SK-N-SH (cell line): ENCODE measurements at regions not wholly inside any gene's neighbourhood (a gene's known extent, or its start where the extent isn't known, plus 50 kb on each side); places are given as distances from the start of the nearest gene placed in this dataset.

Experiments
- CTCF ChIA-PET: fragments of 300-600, 350-600 bp; formaldehyde crosslinking; extraction: SDS; loops from one replicate; lab custom pipeline; 2021; lab: Yijun Ruan, JAX
- POLR2A ChIA-PET: fragments of 350-600 bp; sonication (Branson Sonifier 250); formaldehyde crosslinking; extraction: SDS; loops from one replicate; lab custom pipeline; 2020; ENCODE audit warnings: antibody characterized with exemption, inconsistent platforms; lab: Yijun Ruan, JAX
- DNase-seq: peaks from one replicate; pipeline ENCODE4 v3.0.0; 2012
- H2AFZ ChIP-seq: fragments of 200-600 bp; sonication (generic); 2 replicates; pipeline ENCODE4 v1.8.1; 2016; ENCODE audit warnings: antibody characterized with exemption, mild to moderate bottlenecking, low read depth
- H3F3A ChIP-seq: fragments of 200-600 bp; sonication (generic); replicated peaks from 2 replicates; pipeline ENCODE3; 2016; ENCODE audit warnings: antibody characterized with exemption, mild to moderate bottlenecking; ENCODE audit not compliant: insufficient read depth
- H3K27ac ChIP-seq, 2 experiments: fragments of 200-500 bp in 1 of 2; fragments of 200-600 bp in 1 of 2; sonication (Bioruptor generic) in 1 of 2; sonication (generic), shearing (Covaris generic) in 1 of 2; 2 replicates each; pipeline versions ENCODE4 v1.5.1 to v1.6.1; 2014 to 2016; ENCODE audit warnings: low read depth in 2 of 2, inconsistent platforms in 1 of 2, low read length in 1 of 2, mild to moderate bottlenecking in 1 of 2, mixed read lengths in 1 of 2
- H3K27me3 ChIP-seq: fragments of 200-600 bp; sonication (generic), shearing (Covaris generic); 2 replicates; pipeline ENCODE4 v1.6.1; 2016; ENCODE audit warnings: mixed run types; ENCODE audit not compliant: insufficient read depth
- H3K36me3 ChIP-seq, 2 experiments: fragments of 200-500 bp in 1 of 2; fragments of 200-600 bp in 1 of 2; sonication (Bioruptor generic) in 1 of 2; sonication (generic) in 1 of 2; replicated peaks in 1 of 2; 2 replicates each; pipeline versions ENCODE3 to v1.5.1; 2014 to 2016; ENCODE audit warnings: low read length in 1 of 2, mild to moderate bottlenecking in 1 of 2; ENCODE audit not compliant: insufficient read depth in 2 of 2, control insufficient read depth in 1 of 2
- H3K4me1 ChIP-seq, 2 experiments: fragments of 200-500 bp in 1 of 2; fragments of 200-600 bp in 1 of 2; sonication (Bioruptor generic) in 1 of 2; sonication (generic), shearing (Covaris generic) in 1 of 2; 2 replicates each; pipeline versions ENCODE4 v1.5.1 to v1.6.1; 2014 to 2016; ENCODE audit warnings: low read depth in 1 of 2, low read length in 1 of 2, mixed run types in 1 of 2; ENCODE audit not compliant: insufficient read depth in 2 of 2, control insufficient read depth in 1 of 2
- H3K4me2 ChIP-seq: fragments of 200-600 bp; sonication (generic), shearing (Covaris generic); 2 replicates; pipeline ENCODE4 v1.6.1; 2017; ENCODE audit warnings: mixed run types
- H3K4me3 ChIP-seq, 2 experiments: fragments of 200-500 bp in 1 of 2; fragments of 200-600 bp in 1 of 2; sonication (Bioruptor generic) in 1 of 2; sonication (generic), shearing (Covaris generic) in 1 of 2; 2 replicates each; pipeline versions ENCODE4 v1.5.1 to v1.8.1; 2014 to 2016; ENCODE audit warnings: low read depth in 2 of 2, inconsistent platforms in 1 of 2, low read length in 1 of 2, mild to moderate bottlenecking in 1 of 2, mixed read lengths in 1 of 2, moderate library complexity in 1 of 2
- H3K79me2 ChIP-seq: fragments of 200-600 bp; sonication (generic); 2 replicates; pipeline ENCODE4 v1.8.1; 2017; ENCODE audit warnings: mild to moderate bottlenecking; ENCODE audit not compliant: insufficient read depth
- H3K9ac ChIP-seq: fragments of 200-600 bp; sonication (generic); 2 replicates; pipeline ENCODE4 v1.6.1; 2017; ENCODE audit warnings: mixed run types
- H3K9me2 ChIP-seq: fragments of 200-600 bp; sonication (generic); 2 replicates; pipeline ENCODE4 v1.6.1; 2017; ENCODE audit warnings: mixed run types
- H3K9me3 ChIP-seq: fragments of 200-600 bp; sonication (generic); 2 replicates; pipeline ENCODE4 v1.6.1; 2017; ENCODE audit warnings: mixed run types, mild to moderate bottlenecking, moderate library complexity
- H4K20me1 ChIP-seq: fragments of 200-600 bp; sonication (generic); 2 replicates; pipeline ENCODE4 v1.6.1; 2017; ENCODE audit warnings: mild to moderate bottlenecking, mixed run types; ENCODE audit not compliant: insufficient read depth
- CTCF ChIP-seq: fragments of 200-600 bp; sonication (generic); IDR thresholded peaks from 2 replicates; pipeline ENCODE4 v1.6.1; 2017; ENCODE audit warnings: antibody characterized with exemption, mild to moderate bottlenecking, moderate library complexity
- ELF1 ChIP-seq: IDR thresholded peaks from 2 replicates; pipeline ENCODE4 v1.4.0; 2012
- EP300 ChIP-seq, 2 experiments: IDR thresholded peaks; 2 replicates each; pipeline versions ENCODE4 v1.4.0 to v1.6.1; 2012; ENCODE audit warnings: borderline replicate concordance in 1 of 2, low read depth in 1 of 2, low read length in 1 of 2
- EZH2phosphoT487 ChIP-seq: fragments of 200-600 bp; sonication (generic); IDR thresholded peaks from 2 replicates; pipeline ENCODE4 v1.6.1; 2017; ENCODE audit warnings: low read depth, mixed run types, mild to moderate bottlenecking, antibody characterized with exemption, moderate library complexity, borderline replicate concordance
- FOXJ3 ChIP-seq: sonication (generic); formaldehyde crosslinking; IDR thresholded peaks from 2 replicates; pipeline ENCODE4 v1.5.1; 2020; ENCODE audit warnings: mild to moderate bottlenecking, missing genetic modification reagents
- FOXM1 ChIP-seq: IDR thresholded peaks from 2 replicates; pipeline ENCODE4 v1.4.0; 2012; ENCODE audit warnings: low read depth, mild to moderate bottlenecking
- JUND ChIP-seq: IDR thresholded peaks from 2 replicates; pipeline ENCODE4 v1.4.0; 2012
- MAX ChIP-seq: IDR thresholded peaks from 2 replicates; pipeline ENCODE4 v1.4.0; 2012; ENCODE audit warnings: low read depth
- MXI1 ChIP-seq: IDR thresholded peaks from 2 replicates; pipeline ENCODE4 v1.6.1; 2012; ENCODE audit warnings: mild to moderate bottlenecking, low read depth, low read length, improper control_type of control experiment
- NRF1 ChIP-seq: IDR thresholded peaks from 2 replicates; pipeline ENCODE4 v1.6.1; 2012; ENCODE audit warnings: low read depth, mild to moderate bottlenecking, low read length
- PBX3 ChIP-seq: IDR thresholded peaks from 2 replicates; pipeline ENCODE4; 2012
- RCOR1 ChIP-seq: fragments of 150-350 bp; IDR thresholded peaks from 2 replicates; pipeline ENCODE4 v1.6.1; 2017; ENCODE audit warnings: antibody characterized with exemption, low read length
- RFX5 ChIP-seq: IDR thresholded peaks from 2 replicates; pipeline ENCODE4 v1.6.1; 2012; ENCODE audit warnings: mild to moderate bottlenecking, improper control_type of control experiment, low read length
- TAF1 ChIP-seq: IDR thresholded peaks from 2 replicates; pipeline ENCODE4 v1.6.1; 2012; ENCODE audit warnings: low read depth, mild to moderate bottlenecking, low read length, moderate library complexity, borderline replicate concordance
- USF2 ChIP-seq: fragments of 150-350 bp; IDR thresholded peaks from 2 replicates; pipeline ENCODE4 v1.6.1; 2017; ENCODE audit warnings: antibody characterized with exemption, low read length, low read depth, borderline replicate concordance
- YY1 ChIP-seq: IDR thresholded peaks from 2 replicates; pipeline ENCODE4 v1.4.0; 2012; ENCODE audit warnings: low read depth, mild to moderate bottlenecking
- WGBS: methylation state at CpG from one replicate; pipeline ENCODE4 v1.1.6; 2017; ENCODE audit warnings: low lambda C conversion rate; 5-methylcytosine and 5-hydroxymethylcytosine counted together

DNA sequence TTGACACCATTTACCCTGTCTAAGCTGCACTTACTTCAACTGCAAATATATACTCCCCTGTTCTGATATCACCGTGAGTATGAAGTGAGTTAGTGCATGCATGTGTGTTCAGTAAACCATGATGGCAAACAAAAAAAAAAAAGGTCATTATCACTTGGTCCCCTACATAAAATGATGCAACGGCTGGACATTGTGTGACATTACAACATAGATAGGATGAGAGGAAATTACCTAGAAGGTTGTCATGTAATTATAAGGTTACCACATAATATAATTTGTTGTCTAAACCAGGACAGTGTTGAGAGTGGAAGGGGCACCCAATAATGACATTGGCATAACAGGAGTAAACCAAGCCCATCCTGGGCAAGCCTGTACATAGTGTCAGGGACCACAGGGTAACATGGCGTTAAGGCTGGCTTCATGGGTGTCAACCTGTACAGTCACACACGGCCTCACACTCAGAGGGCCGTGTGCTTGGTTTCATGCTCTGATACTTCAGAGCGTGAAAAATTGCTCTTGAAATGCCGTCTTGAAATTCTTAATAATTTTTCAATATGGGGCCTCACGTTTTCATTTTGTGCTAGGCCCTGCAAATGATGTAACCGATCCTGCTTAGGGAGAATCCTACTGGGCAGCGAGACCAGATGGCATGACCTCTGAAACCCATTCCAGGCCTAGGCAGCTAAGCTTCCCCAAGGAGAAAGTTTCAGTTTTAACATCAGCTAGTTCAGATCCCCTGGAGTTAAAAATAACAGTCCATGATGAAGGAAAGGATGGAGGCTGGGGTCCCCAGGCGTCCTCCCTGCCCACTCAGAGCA is 106.1 kb downstream of the AXIN2 start:
- Histone ChIP-seq H3K79me2 (no peaks in the 10 kb centered on the region), H3K4me3 (no peak overlapping the region), H3F3A (no peaks in the 10 kb centered on the region), H3K27me3 (peaks cover 2% of the 10 kb centered on the region; the same call in 1 of the 2 replicates), H3K9me2 (no peaks in the 10 kb centered on the region), H3K4me2 (no peak overlapping the region), H4K20me1 (no peaks in the 10 kb centered on the region), H2AFZ (no peak overlapping the region), H3K9ac (no peak overlapping the region), H3K4me1 (no peaks in the 10 kb centered on the region), H3K36me3 (no peaks in the 10 kb centered on the region), H3K27ac (no peak overlapping the region), H3K9me3 (no peaks in the 10 kb centered on the region)
- no peak for DNase-seq
- WGBS: 66% methylated on average over 11 of the region's 11 CpGs
- no peak for TF ChIP-seq FOXJ3 (CRISPR knock-in tag)
- TF ChIP-seq PBX3: no peak
- no peak for TF ChIP-seq FOXM1
- no peak for TF ChIP-seq CTCF
- TF ChIP-seq RCOR1: no peak
- TF ChIP-seq EZH2phosphoT487: no peak
- TF ChIP-seq MAX: no peak
- no peak for TF ChIP-seq YY1
- TF ChIP-seq USF2: no peak
- ChIA-PET POLR2A (no interaction called here), CTCF (interaction anchor here (1.0 to 3.0 kb wide), 11 partner anchors 9 to 166 kb away, joined by 3 to 9 read pairs (median 5); no protein-coding TSS in a partner anchor)

- no peak overlapping the region for H3K27ac ChIP-seq
- no peak overlapping the region for H3K9ac ChIP-seq
- H2AFZ ChIP-seq: no peak overlapping the region
- no peaks in the 10 kb centered on the region for H3K9me3 ChIP-seq
- H3K79me2 ChIP-seq: no peaks in the 10 kb centered on the region
- H3K9me2 ChIP-seq: no peaks in the 10 kb centered on the region
- H3K36me3 ChIP-seq: no peaks in the 10 kb centered on the region
- H4K20me1 ChIP-seq: no peaks in the 10 kb centered on the region
- 56% methylated on average over 4 of the region's 4 CpGs for WGBS
- peaks cover 6% of the 10 kb centered on the region; the same call in 1 of the 2 replicates for H3K27me3 ChIP-seq
- TF ChIP-seq RFX5 (no peak), EP300 (IDR thresholded peaks at IDR 0.05; ENCODE audit: borderline replicate concordance in 1 of 2, low read depth in 1 of 2, low read length in 1 of 2) (no peak), MXI1 (no peak), NRF1 (no peak), ELF1 (no peak), JUND (no peak), TAF1 (no peak), RCOR1 (no peak), USF2 (no peak), EZH2phosphoT487 (no peak)
- TF ChIP-seq, all 33 proteins: peak for 0
- Histone ChIP-seq H3K4me1 (no peaks in the 10 kb centered on the region), H3F3A (no peaks in the 10 kb centered on the region), H3K4me2 (no peak overlapping the region), H3K4me3 (no peak overlapping the region)
- DNase-seq: no peak
- CTCF ChIA-PET: interaction anchor here (1.4 kb wide), 1 partner anchor 78 kb away, joined by 3 read pairs; no protein-coding TSS in a partner anchor
- POLR2A ChIA-PET: no interaction called here
Observed at GRCh38 chr17:65453204-65453931, 108.1 kb downstream of the AXIN2 start.
